Adrenal gland (tissue), 5 donors: ENCODE measurements at regions not wholly inside any gene's neighbourhood (a gene's known extent, or its start where the extent isn't known, plus 50 kb on each side); places are given as distances from the start of the nearest gene placed in this dataset.

Source experiments
- CTCF ChIP-seq, 6 experiments: fragments of 450-650 bp in 4 of 6; fragments of 200-600 bp in 2 of 6; sonication (generic) in 1 of 6; IDR thresholded peaks; 1 replicate in 5 of 6; 2 replicates in 1 of 6; pipeline versions ENCODE4 v1.5.1 to v1.8.0; 2016 to 2021; ENCODE audit warnings: antibody characterized with exemption in 6 of 6, mild to moderate bottlenecking in 2 of 6, moderate library complexity in 1 of 6
- POLR2A ChIP-seq, 2 donors: fragments of 450-650 bp; IDR thresholded peaks; one replicate each; pipeline ENCODE4 v1.6.1; 2017; ENCODE audit warnings: antibody characterized with exemption in 2 of 2, mild to moderate bottlenecking in 2 of 2, moderate library complexity in 1 of 2
- donor health status: DM: no; HTN: no; CAD: no.

- TF ChIP-seq POLR2A (IDR thresholded peaks at IDR 0.05) (no peak), CTCF (IDR thresholded peaks at IDR 0.05) (no peak)
Observed at GRCh38 chr7:68507668-68508067, 1090.6 kb upstream of the AUTS2 start.
